Activated CD4-positive, CD25-positive, alpha-beta regulatory T cell treated with anti-CD3 and anti-CD28 coated beads, Interleukin-2, amount 50 U/mL, for 72 hours (primary cell): ENCODE measurements at regions not wholly inside any gene's neighbourhood (a gene's known extent, or its start where the extent isn't known, plus 50 kb on each side); places are given as distances from the start of the nearest gene placed in this dataset.
"Not testable (repeated sequence)": the region's sequence is repeated elsewhere in the genome, so short reads cannot be mapped to it uniquely, and the experiment has no call there.

ENCODE experiments used
- DNase-seq: peaks from one replicate; pipeline ENCODE4 v3.0.0; 2021

GRCh38 chr10:83678850-83679249 is 460.5 kb upstream of the GHITM start:
- no peak for DNase-seq

DNA sequence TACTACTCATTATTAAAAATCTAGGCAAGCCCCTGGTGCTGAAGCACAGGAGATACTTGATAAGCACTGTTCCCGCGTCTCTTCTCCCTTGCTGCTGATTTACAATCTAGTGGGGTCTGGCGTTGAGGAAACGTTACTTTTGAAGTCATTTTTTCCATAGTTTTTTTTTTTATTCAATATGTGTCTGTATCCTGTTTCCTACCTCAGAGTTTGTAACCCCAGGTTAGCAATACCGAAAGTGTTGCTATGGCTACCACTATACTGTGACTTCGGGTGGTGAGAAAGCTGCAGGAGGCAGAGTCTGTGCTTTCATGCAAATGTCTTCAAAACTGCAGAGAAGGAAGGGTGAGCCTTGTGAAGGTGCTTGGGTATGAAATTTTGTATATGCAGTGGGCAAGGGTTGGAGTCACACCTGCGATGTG is 458.8 kb upstream of the GHITM start:
- DNase-seq, result no peak

DNA sequence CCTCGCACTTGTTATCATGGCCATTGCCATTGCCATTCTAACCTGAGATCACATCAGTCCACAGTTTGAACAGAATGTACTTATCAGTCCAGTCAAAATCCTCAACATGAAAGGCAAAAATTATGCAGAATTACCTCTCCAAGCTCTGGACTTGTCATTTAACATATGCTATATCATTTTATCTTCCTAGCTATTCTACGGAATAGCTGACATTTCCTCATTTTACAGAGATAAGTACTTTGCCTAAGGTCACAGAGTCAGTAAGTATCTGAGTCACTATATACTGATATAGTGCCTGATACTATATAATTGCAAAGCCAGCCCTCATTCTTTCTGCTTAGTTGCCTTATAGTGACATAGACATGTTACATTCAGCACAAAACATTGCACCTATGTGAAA is 456.9 kb upstream of the GHITM start:
- DNase-seq, result no peak

DNA sequence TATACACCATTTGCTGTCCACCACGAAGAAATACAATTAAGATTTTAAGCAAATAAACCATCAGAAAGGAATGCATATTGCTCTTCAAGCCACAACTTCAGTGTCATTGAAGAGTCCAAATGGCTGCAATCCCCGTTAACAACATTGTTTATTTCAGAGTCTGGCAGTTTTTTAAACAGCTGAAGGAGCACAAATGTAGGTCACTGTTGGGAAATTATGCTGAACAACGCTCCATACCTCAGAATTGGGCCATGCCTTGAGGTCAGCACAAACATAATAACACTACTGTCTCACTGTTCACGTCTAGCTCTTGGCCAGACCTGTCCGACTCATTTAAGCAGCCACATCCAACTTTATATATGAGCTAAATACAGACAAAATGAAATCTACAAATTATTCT is 453.9 kb upstream of the GHITM start:
- no peak for DNase-seq

- DNase-seq, result no peak
Measured at GRCh38 chr10:83691791-83692596, 447.3 kb upstream of the GHITM start.

DNA sequence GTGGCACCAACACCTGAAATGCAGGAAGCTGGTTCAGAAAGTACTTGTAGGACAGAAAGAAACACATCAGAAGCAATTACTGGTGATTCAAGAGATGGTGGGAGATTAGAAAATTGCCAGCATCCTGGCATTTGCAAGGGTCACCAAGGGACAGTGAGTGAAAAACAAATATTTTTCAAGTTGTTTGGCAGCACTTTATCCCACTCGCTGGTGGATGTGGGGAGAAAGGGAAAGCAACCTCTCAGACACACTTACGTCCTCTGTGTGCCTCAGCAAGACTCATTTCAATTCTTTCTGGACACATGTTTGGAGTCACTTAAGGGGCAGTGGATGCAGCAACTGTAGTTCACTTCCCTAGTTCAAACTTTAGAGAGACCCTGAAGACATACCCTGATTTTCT is 440.4 kb upstream of the GHITM start:
- DNase-seq, result no peak

DNA sequence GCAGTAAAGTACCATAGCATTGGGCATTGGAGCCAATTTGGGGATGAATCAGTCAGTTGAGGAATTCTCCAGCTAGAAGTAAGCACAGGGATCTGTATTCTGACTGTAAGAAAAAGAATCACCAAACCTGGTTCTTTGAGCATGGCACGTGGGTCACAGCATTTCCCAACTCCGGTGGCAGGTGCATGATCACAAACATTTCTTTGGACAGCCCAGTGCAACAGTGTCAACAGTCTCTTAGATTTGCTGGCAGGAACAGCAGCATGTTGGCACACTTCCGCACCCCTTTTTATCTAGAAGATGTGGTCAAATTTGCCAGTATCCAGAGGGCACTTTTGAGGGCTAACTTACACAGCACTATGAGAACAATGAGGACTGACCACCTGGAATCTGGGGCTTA is 437.5 kb upstream of the GHITM start:
- no peak for DNase-seq

- DNase-seq, result no peak
Measured at GRCh38 chr10:83702731-83703130, 436.6 kb upstream of the GHITM start.

DNA sequence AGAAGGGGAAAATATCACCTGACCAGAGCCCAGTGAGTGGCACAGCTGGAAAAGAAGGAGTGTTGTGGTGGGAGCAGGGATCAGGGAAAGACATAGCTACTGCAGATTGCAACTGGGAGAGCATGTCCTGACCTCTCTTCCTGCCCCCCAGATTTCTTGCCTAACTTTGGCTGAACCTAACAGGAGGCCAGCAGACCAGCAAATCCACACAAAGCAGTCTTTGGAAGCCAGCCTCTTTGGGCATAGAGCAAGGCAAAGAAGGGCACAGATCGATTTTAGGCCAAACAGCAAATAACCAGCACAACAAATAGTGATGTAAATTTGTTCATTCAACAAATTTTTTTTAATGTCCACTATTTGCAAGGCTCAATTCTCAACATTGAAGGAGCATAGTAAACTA is 433.2 kb upstream of the GHITM start:
- DNase-seq, result no peak

DNA sequence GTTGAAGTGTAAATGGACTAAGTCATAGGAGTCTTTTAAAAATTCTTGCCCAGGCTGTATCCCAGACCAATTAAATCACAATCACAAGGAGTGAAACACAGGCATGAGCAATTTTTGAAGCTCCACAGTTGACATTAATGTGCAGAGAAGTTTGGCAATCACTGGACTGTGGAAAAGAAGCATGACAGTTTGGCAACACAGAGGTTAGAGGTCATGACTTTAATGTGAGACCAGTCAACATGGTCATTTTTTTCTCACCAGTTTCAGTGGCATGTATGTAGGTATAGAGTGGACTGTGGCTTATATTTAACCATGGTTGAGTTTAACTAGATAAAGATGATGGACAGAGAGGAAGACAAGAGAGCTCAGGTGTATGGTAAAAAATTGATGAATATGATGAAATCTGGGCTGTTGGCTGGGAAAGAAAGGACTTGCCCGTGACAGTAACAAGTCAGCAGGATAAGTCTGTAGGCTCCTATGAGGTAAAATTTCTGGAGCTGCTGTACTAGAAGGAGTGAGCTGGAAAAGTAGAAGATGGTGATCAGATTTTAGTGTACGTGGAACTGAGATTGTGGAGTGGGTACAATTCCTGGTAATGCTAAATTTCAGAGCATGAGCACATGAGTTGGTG is 432.2 kb upstream of the GHITM start:
- no peak for DNase-seq

- no peak for DNase-seq
Measured at GRCh38 chr10:83713423-83713822, 425.9 kb upstream of the GHITM start.

- no peak for DNase-seq
Measured at GRCh38 chr10:83723080-83723479, 416.2 kb upstream of the GHITM start.

DNA sequence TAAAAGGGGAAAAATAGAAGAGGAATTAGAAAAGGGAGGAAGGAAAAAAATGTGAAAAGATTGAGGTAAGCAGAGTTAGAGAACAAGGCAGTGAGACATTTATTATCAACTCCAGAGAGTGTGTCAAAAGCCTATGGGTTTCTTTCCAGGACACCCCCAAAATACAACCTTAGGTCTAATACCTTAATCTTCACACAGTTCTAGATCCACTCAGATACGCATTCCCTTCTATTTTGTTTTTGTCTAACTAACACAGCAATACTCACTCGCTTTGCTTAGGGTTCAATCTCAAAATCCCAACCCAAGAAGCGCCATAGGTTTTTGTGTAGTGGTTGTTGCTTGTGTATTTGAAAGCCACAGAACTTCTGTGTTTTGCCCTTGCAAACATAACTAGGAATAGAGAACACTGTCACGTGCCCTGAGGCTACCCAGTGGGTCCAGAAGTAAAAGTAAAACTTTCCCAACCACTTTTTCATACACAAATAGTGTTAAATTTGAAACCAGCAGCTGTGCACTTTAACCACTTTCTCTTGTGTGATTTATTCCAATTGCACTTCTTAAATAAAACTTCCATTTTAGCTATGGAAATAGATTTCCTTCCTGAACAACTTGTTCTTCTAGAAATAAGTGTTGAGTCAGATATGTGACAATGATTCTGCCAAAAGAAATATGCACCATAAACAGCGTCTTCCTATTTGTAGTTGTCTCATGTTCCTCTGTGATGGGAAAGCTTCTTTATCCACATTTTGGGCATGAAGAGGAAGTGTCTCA is 414.7 kb upstream of the GHITM start:
- DNase-seq, result no peak

DNA sequence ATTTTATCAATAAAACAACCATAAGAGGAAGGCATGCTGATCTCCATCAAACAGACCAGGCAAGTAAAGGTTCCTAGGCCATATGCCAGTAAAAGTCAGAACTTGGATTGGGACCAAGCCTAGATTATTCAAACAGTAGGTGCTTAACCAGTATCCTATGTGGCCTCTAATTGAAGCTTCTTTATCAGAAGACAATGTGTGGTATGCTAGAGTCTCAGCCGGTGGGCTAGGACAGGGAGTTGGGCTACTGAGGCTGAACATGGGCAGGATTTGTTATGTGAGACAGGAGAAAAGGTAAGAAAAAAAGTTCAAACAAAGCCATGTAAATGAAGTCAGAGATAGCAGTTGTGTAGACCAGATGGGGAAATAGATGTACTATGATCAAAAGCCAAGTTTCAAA is 413.7 kb upstream of the GHITM start:
- no peak for DNase-seq

- DNase-seq, result no peak
Measured at GRCh38 chr10:83734278-83734677, 405.0 kb upstream of the GHITM start.

- DNase-seq, result no peak
Measured at GRCh38 chr10:83736008-83736407, 403.3 kb upstream of the GHITM start.

DNA sequence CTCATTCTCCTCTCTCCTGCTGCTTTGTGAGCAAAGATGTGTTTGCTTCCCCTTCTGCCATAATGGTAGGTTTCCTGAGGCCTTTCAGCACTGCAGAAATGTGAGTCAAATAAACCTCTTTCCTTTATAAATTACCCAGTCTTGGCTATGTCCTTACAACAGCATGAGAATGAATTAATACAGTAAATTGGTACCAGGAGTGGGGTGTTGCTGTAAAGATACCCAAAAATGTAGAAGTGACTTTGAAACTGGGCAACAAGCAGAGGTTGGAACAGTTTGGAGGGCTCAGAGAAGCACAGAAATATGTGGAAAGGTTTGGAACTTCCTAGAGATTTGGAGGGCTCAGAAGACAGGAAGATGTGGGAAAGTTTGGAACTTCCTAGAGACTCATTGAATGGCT is 388.7 kb upstream of the GHITM start:
- DNase-seq, result no peak

GRCh38 chr10:83753490-83753889 is 385.8 kb upstream of the GHITM start:
- DNase-seq, result no peak

GRCh38 chr10:83754857-83755256 is 384.5 kb upstream of the GHITM start:
- DNase-seq, result no peak

GRCh38 chr10:83760142-83760541 is 379.2 kb upstream of the GHITM start:
- DNase-seq, result no peak

GRCh38 chr10:83764666-83765065 is 374.6 kb upstream of the GHITM start:
- no peak for DNase-seq

GRCh38 chr10:83765731-83766130 is 373.6 kb upstream of the GHITM start:
- DNase-seq, result no peak

DNA sequence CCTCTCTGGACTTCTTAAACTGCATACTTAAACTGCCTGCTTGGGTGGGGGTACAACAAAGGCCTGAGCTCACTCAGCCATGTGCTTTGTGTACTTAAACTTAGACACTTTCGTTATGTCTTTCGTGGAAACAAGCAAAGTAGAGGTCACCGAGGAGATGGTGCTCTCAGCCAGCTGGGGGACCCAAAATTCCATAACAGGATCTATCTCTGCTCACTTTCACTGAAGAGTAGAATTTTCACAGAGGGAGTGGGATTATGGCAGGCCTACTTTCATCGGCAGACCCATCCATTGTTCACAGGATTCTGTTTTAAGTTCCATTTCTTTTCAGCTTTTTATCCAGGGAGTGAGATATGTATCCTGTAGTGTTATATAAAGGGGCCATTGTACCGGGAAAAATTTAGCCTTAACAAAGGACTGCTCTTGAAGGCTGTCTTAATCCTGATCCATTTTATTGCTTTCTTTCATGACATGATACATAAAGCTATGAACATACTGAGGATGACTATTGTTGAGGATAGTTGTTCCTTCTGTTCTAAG is 370.0 kb upstream of the GHITM start:
- DNase-seq, result no peak

DNA sequence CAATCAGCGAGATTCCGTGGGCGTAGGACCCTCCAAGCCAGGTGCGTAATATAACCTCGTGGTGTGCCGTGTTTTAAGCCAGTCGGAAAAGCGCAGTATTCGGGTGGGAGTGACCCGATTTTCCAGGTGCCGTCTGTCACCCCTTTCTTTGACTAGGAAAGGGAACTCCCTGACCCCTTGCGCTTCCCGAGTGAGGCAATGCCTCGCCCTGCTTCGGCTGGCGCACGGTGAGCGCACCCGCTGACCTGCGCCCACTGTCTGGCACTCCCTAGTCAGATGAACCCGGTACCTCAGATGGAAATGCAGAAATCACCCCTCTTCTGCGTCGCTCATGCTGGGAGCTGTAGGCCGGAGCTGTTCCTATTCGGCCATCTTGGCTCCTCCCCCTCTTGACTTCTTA is 352.6 kb upstream of the GHITM start:
- DNase-seq, result not testable (repeated sequence)
